IMR-90 (cell line): ENCODE measurements at regions not wholly inside any gene's neighbourhood (a gene's known extent, or its start where the extent isn't known, plus 50 kb on each side); places are given as distances from the start of the nearest gene placed in this dataset.

Experiments used
- ATAC-seq: fragments of 200-7000 bp; cut with Tn5 transposase; 2 replicates; pipeline ENCODE4 v1.9.1; 2020; ENCODE audit warnings: low read depth, mild to moderate bottlenecking, moderate library complexity
- BruUV-seq: library from RNA; stranded (reverse); fragments of 400-500 nt; replicated peaks from 2 replicates; lab custom pipeline; 2021; lab: Mats Ljungman, UMichigan
- CTCF ChIA-PET: fragments of 300-600 bp; formaldehyde crosslinking; extraction: SDS; loops from one replicate; lab custom pipeline; 2021; ENCODE audit warnings: antibody characterized with exemption; lab: Yijun Ruan, JAX
- POLR2A ChIA-PET: fragments of 300-600 bp; sonication (Branson Sonifier 250); formaldehyde crosslinking; loops from one replicate; lab custom pipeline; 2022; ENCODE audit warnings: antibody characterized with exemption; ENCODE audit not compliant: unreplicated experiment; lab: Charles Lee
- DNase-seq: peaks from one replicate; pipeline ENCODE4 v3.0.0; 2013
- H2AFZ ChIP-seq: replicated peaks from 2 replicates; pipeline ENCODE3; 2013; ENCODE audit warnings: low read length, mild to moderate bottlenecking; ENCODE audit not compliant: poor library complexity
- H2AK5ac ChIP-seq: 2 replicates; pipeline ENCODE4 v1.6.1; 2013; ENCODE audit warnings: low read depth, low read length, inconsistent platforms
- H2AK9ac ChIP-seq: replicated peaks from 2 replicates; pipeline ENCODE3; 2013; ENCODE audit warnings: mild to moderate bottlenecking, low read depth, low read length, moderate library complexity; ENCODE audit not compliant: poor library complexity
- H2BK120ac ChIP-seq: 2 replicates; pipeline ENCODE4 v1.6.1; 2013; ENCODE audit warnings: low read depth, low read length, inconsistent platforms
- H2BK15ac ChIP-seq: 3 replicates; pipeline ENCODE4 v1.6.1; 2013; ENCODE audit warnings: low read depth, low read length, inconsistent platforms
- H2BK20ac ChIP-seq: 2 replicates; pipeline ENCODE4 v1.6.1; 2013; ENCODE audit warnings: low read depth, mild to moderate bottlenecking, inconsistent platforms, low read length, moderate library complexity
- H2BK5ac ChIP-seq: 2 replicates; pipeline ENCODE4 v1.6.1; 2013; ENCODE audit warnings: mild to moderate bottlenecking, low read depth, low read length, inconsistent platforms; ENCODE audit not compliant: poor library complexity, severe bottlenecking
- H3K14ac ChIP-seq: replicated peaks from 2 replicates; pipeline ENCODE4 v1.6.1; 2013; ENCODE audit warnings: low read depth, low read length, inconsistent platforms
- H3K18ac ChIP-seq: 2 replicates; pipeline ENCODE4 v1.6.1; 2013; ENCODE audit warnings: low read depth, low read length, control low read depth
- H3K23ac ChIP-seq: 2 replicates; pipeline ENCODE4 v1.6.1; 2013; ENCODE audit warnings: low read depth, low read length, inconsistent platforms
- H3K27ac ChIP-seq: 2 replicates; pipeline ENCODE4 v1.5.1; 2013; ENCODE audit warnings: mild to moderate bottlenecking, control low read depth, low read length; ENCODE audit not compliant: insufficient read depth
- H3K27me3 ChIP-seq: 2 replicates; pipeline ENCODE4 v1.6.1; 2013; ENCODE audit warnings: low read length; ENCODE audit not compliant: control insufficient read depth, insufficient read depth
- H3K36me3 ChIP-seq: 2 replicates; pipeline ENCODE4 v1.6.1; 2013; ENCODE audit warnings: low read length, mixed read lengths; ENCODE audit not compliant: control insufficient read depth, insufficient read depth
- H3K4ac ChIP-seq: 2 replicates; pipeline ENCODE4 v1.6.1; 2013; ENCODE audit warnings: low read depth, low read length, inconsistent platforms
- H3K4me1 ChIP-seq: 2 replicates; pipeline ENCODE4 v1.6.1; 2013; ENCODE audit warnings: low read length, mixed read lengths; ENCODE audit not compliant: control insufficient read depth, insufficient read depth
- H3K4me2 ChIP-seq: 2 replicates; pipeline ENCODE4 v1.6.1; 2013; ENCODE audit warnings: low read depth, mild to moderate bottlenecking, control low read depth, low read length, moderate library complexity
- H3K4me3 ChIP-seq: 2 replicates; pipeline ENCODE4 v1.5.1; 2013; ENCODE audit warnings: low read depth, mild to moderate bottlenecking, control low read depth, low read length, moderate library complexity; ENCODE audit not compliant: insufficient read depth
- H3K56ac ChIP-seq: 2 replicates; pipeline ENCODE4 v1.6.1; 2013; ENCODE audit warnings: low read length, inconsistent platforms; ENCODE audit not compliant: insufficient read depth; ENCODE audit errors: extremely low read depth
- H3K79me1 ChIP-seq, 2 experiments: 2 replicates each; pipeline ENCODE4 v1.6.1; 2013; ENCODE audit warnings: low read length in 2 of 2, inconsistent platforms in 1 of 2, low read depth in 1 of 2
- H3K9ac ChIP-seq: 2 replicates; pipeline ENCODE4 v1.6.1; 2013; ENCODE audit warnings: low read depth, low read length, control low read depth
- H3K9me1 ChIP-seq: 2 replicates; pipeline ENCODE4 v1.6.1; 2013; ENCODE audit warnings: low read length, inconsistent platforms; ENCODE audit not compliant: insufficient read depth
- H3K9me3 ChIP-seq: 2 replicates; pipeline ENCODE4 v1.6.1; 2013; ENCODE audit warnings: low read length; ENCODE audit not compliant: control insufficient read depth, insufficient read depth
- H4K20me1 ChIP-seq: 2 replicates; pipeline ENCODE4 v1.6.1; 2013; ENCODE audit warnings: low read length, inconsistent platforms; ENCODE audit not compliant: insufficient read depth
- H4K5ac ChIP-seq: 2 replicates; pipeline ENCODE4 v1.6.1; 2013; ENCODE audit warnings: mild to moderate bottlenecking, low read depth, low read length, control low read depth
- H4K8ac ChIP-seq, 2 experiments: 2 replicates each; pipeline ENCODE4 v1.6.1; 2013; ENCODE audit warnings: low read depth in 2 of 2, low read length in 2 of 2, control low read depth in 1 of 2, inconsistent platforms in 1 of 2
- H4K91ac ChIP-seq: 2 replicates; pipeline ENCODE4 v1.6.1; 2013; ENCODE audit warnings: low read depth, low read length, inconsistent platforms; ENCODE audit not compliant: insufficient read depth
- BHLHE40 ChIP-seq: fragments of 150-350 bp; IDR thresholded peaks from 2 replicates; pipeline ENCODE4 v1.6.1; 2016; ENCODE audit warnings: mild to moderate bottlenecking, low read depth, low read length
- CHD1 ChIP-seq: IDR thresholded peaks from 2 replicates; pipeline ENCODE4 v1.6.1; 2012; ENCODE audit warnings: low read depth, low read length, improper control_type of control experiment
- ELK1 ChIP-seq: fragments of 150-350 bp; IDR thresholded peaks from 2 replicates; pipeline ENCODE4 v1.6.1; 2016; ENCODE audit warnings: low read depth, mild to moderate bottlenecking, low read length, moderate library complexity, borderline replicate concordance
- FOS ChIP-seq: fragments of 150-350 bp; IDR thresholded peaks from 2 replicates; pipeline ENCODE4 v1.6.1; 2016; ENCODE audit warnings: low read depth, low read length
- MXI1 ChIP-seq: IDR thresholded peaks from 2 replicates; pipeline ENCODE4 v1.6.1; 2012; ENCODE audit warnings: low read depth, mild to moderate bottlenecking, low read length, moderate library complexity, borderline replicate concordance
- POLR2A ChIP-seq: IDR thresholded peaks from 2 replicates; pipeline ENCODE4 v1.6.1; 2012; ENCODE audit warnings: mild to moderate bottlenecking, low read depth, low read length
- RFX5 ChIP-seq: IDR thresholded peaks from 2 replicates; pipeline ENCODE4 v1.8.0; 2012; ENCODE audit warnings: low read depth, mild to moderate bottlenecking, low read length, moderate library complexity
- SMC3 ChIP-seq: fragments of 150-350 bp; IDR thresholded peaks from 2 replicates; pipeline ENCODE4 v1.6.1; 2016; ENCODE audit warnings: low read depth, mild to moderate bottlenecking, antibody characterized with exemption, low read length, moderate library complexity
- USF2 ChIP-seq: fragments of 150-350 bp; IDR thresholded peaks from 2 replicates; pipeline ENCODE4 v1.6.1; 2017; ENCODE audit warnings: mild to moderate bottlenecking, antibody characterized with exemption, low read length, low read depth
- WGBS, 2 experiments: methylation state at CpG; one replicate each; pipeline versions ENCODE4 v1.1.5 to v1.1.7; 2013; ENCODE audit warnings: missing lambda C conversion rate in 2 of 2; ENCODE audit not compliant: insufficient read length in 1 of 2; ENCODE audit errors: extremely low coverage in 2 of 2; 5-methylcytosine and 5-hydroxymethylcytosine counted together
- dilution Hi-C: fragments of 300-500 bp; cut with HindIII; formaldehyde crosslinking; loops from one replicate; pipeline ENCODE4 v1.14.3; 2018; ENCODE audit warnings: low sequenced_read_pairs; ENCODE audit not compliant: unreplicated experiment
- in situ Hi-C: fragments of 300-500 bp; cut with MboI; formaldehyde crosslinking; loops from 3 replicates; pipeline ENCODE4 v1.14.3; 2019; ENCODE audit warnings: low sequenced_read_pairs, inconsistent platforms, mixed read lengths
- intact Hi-C: fragments of 100-400 bp; cut with micrococcal nuclease; formaldehyde crosslinking; loops from 2 replicates; pipeline ENCODE4 v1.10.0; 2022

- no peak overlapping the region for H2AFZ ChIP-seq
Measured at GRCh38 chr1:87899746-87900145, 571.1 kb downstream of the LMO4 start.

More at GRCh38 chr1:87899746-87900145, 571.1 kb downstream of the LMO4 start:
- BruUV-seq, result no TSS peak
- no peak overlapping the region for H4K5ac ChIP-seq
- H2BK120ac ChIP-seq, result no peak overlapping the region
- H3K27ac ChIP-seq, result no peak overlapping the region
- no peak overlapping the region for H3K18ac ChIP-seq
- H3K23ac ChIP-seq, result no peak overlapping the region
- WGBS, 2 experiments, result 67% methylated on average over 1 of the region's 3 CpGs; no CpG with 5 or more reads in 1 of the 2 experiments
- DNase-seq, result no peak
- no peak overlapping the region for H4K91ac ChIP-seq
- no peaks in the 10 kb centered on the region for H4K20me1 ChIP-seq
- dilution Hi-C loops, result no loop called here
- in situ Hi-C loops, result no loop called here
- ATAC-seq, result no peak
- no peak overlapping the region for H3K4ac ChIP-seq
- no peak overlapping the region for H2BK20ac ChIP-seq
- no peaks in the 10 kb centered on the region for H3K27me3 ChIP-seq
- TF ChIP-seq SMC3 (no peak), RFX5 (no peak), BHLHE40 (no peak), MXI1 (no peak), ELK1 (no peak), POLR2A (no peak), USF2 (no peak), FOS (no peak), CHD1 (no peak)
- H3K9ac ChIP-seq, result no peak overlapping the region
- no peaks in the 10 kb centered on the region for H3K9me1 ChIP-seq
- H2BK15ac ChIP-seq, result no peak overlapping the region
- H4K8ac ChIP-seq, result no peak overlapping the region
- ChIA-PET POLR2A (no interaction called here), CTCF (interaction anchor here (0.6 kb wide), 1 partner anchor 291 kb away, joined by 4 read pairs; no protein-coding TSS in a partner anchor)
- no peak overlapping the region for H3K4me3 ChIP-seq
- no peaks in the 10 kb centered on the region for H3K79me1 ChIP-seq
- no peak overlapping the region for H2BK5ac ChIP-seq
- H3K14ac ChIP-seq, result no peak overlapping the region
- no peak overlapping the region for H3K56ac ChIP-seq
- H3K4me1 ChIP-seq, result no peaks in the 10 kb centered on the region
- no peak overlapping the region for H3K4me2 ChIP-seq
- H3K36me3 ChIP-seq, result no peaks in the 10 kb centered on the region
- H2AK9ac ChIP-seq, result no peak overlapping the region
- H2AK5ac ChIP-seq, result no peak overlapping the region
- no peaks in the 10 kb centered on the region for H3K9me3 ChIP-seq
- intact Hi-C loops, result no loop called here
